ENCODE measurements at regions not wholly inside any gene's neighbourhood (a gene's known extent, or its start where the extent isn't known, plus 50 kb on each side); places are given as distances from the start of the nearest gene placed in this dataset.

GRCh38 chr7:106752367-106752766 is 91.4 kb upstream of the CCDC71L start:
- no peak for TF ChIP-seq CTCF (conservative IDR thresholded peaks at IDR 0.05)
- no peak for TF ChIP-seq ZFX (IDR thresholded peaks at IDR 0.05)
